Suprapubic skin (tissue), 4 donors: ENCODE measurements at regions not wholly inside any gene's neighbourhood (a gene's known extent, or its start where the extent isn't known, plus 50 kb on each side); places are given as distances from the start of the nearest gene placed in this dataset.

ENCODE experiments used
- EP300 ChIP-seq: sonication (generic); formaldehyde crosslinking; IDR thresholded peaks from one replicate; pipeline ENCODE4 v1.6.1; 2017; ENCODE audit warnings: antibody characterized with exemption
- POLR2AphosphoS5 ChIP-seq, 3 donors: sonication (generic); formaldehyde crosslinking; IDR thresholded peaks; one replicate each; pipeline ENCODE4 v1.6.1; 2017; ENCODE audit warnings: antibody characterized with exemption in 3 of 3
- TF ChIP-seq, protein P1 (sequence below), 2 donors: fragments of 200-600 bp in 1 of 2; fragments of 450-650 bp in 1 of 2; sonication (generic) in 1 of 2; IDR thresholded peaks; one replicate each; pipeline ENCODE4 v1.5.1; 2016 to 2019; ENCODE audit warnings: antibody characterized with exemption in 2 of 2, mild to moderate bottlenecking in 1 of 2, moderate library complexity in 1 of 2

DNA sequence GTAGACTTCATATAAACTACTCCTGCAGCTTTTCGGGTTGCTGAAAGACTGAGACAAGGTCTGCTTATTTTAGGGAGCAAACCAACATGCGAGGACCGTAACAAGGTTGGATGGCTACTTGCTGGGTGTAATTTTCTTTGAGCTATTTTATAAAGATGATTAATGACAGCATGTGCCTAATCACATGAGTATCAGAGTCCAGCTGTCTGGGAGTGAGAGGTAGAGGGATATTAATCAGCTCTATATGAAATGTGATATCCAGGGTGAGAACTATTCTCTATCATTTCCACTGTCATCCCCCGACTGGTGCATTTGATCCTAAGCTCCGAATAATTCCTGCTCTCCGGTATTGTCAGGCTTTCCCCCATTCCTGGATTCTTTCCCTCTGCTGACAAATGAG is 193.8 kb upstream of the HMHB1 start:
- TF ChIP-seq EP300 = no peak
- TF ChIP-seq, protein P1, sequence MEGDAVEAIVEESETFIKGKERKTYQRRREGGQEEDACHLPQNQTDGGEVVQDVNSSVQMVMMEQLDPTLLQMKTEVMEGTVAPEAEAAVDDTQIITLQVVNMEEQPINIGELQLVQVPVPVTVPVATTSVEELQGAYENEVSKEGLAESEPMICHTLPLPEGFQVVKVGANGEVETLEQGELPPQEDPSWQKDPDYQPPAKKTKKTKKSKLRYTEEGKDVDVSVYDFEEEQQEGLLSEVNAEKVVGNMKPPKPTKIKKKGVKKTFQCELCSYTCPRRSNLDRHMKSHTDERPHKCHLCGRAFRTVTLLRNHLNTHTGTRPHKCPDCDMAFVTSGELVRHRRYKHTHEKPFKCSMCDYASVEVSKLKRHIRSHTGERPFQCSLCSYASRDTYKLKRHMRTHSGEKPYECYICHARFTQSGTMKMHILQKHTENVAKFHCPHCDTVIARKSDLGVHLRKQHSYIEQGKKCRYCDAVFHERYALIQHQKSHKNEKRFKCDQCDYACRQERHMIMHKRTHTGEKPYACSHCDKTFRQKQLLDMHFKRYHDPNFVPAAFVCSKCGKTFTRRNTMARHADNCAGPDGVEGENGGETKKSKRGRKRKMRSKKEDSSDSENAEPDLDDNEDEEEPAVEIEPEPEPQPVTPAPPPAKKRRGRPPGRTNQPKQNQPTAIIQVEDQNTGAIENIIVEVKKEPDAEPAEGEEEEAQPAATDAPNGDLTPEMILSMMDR (IDR thresholded peaks at IDR 0.05) = no peak
- TF ChIP-seq POLR2AphosphoS5 (IDR thresholded peaks at IDR 0.05) = no peak
